GM19324 (cell line): ENCODE measurements at regions not wholly inside any gene's neighbourhood (a gene's known extent, or its start where the extent isn't known, plus 50 kb on each side); places are given as distances from the start of the nearest gene placed in this dataset.

Experiments used
- ATAC-seq: cut with Tn5 transposase; IDR thresholded peaks from one replicate; pipeline ENCODE4 v1.9.1; 2021; ENCODE audit warnings: mild to moderate bottlenecking, moderate library complexity; ENCODE audit not compliant: unreplicated experiment, low FRiP score

DNA sequence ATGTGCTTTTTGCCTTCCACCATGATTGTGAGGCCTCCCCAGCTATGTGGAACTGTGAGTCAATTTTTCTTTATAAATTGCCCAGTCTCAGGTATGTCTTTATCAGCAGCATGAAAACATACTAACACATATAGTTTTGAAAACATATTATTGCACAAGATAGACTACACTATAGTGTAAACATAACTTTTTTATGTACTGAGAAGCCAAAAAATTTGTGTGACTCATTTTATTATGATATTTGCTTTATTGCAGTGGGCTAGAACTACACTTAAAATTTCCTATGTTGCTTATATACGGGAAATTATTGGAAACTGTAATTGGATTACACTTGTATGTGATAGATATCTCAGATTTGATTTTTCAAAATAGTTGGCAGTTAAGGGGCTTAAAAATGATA lies 885.5 kb upstream of the FBXO33 start:
- ATAC-seq, result no peak

DNA sequence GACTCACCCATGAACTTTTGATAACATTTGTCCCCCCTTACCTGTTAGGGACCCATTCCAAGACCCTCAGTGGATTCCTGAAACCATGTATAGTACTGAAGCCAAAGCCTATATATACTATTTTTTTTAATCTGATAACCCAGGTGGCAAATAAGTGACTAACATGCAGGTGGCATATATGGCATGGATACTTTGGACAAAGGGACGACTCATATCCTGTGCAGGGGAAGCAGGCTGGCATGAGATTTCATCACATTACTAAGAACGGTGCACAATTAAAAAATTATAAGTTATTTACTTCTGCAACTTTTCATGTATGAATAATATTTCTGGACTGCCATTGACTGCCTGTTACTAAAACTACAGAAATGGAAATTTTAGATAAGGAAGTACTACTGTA lies 880.1 kb upstream of the FBXO33 start:
- ATAC-seq, result no peak

DNA sequence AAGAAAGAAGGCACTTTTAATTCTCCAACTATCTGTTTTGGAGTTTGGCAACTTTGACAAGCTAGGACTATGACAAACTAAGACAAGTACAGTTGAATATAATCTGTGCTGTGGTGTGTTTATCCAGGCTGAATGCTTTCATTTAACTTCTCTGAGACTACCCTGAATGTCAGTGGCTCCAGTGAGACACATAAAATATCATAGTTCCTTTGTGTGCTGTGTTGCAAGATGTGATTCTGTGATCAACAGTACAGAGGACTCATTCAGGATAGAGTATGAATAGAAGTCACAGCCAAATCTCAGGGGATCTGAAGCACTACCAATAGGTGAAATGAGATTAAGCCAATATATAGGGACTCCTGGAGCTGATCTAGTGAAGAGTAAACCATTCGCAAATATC lies 876.9 kb upstream of the FBXO33 start:
- no peak for ATAC-seq

DNA sequence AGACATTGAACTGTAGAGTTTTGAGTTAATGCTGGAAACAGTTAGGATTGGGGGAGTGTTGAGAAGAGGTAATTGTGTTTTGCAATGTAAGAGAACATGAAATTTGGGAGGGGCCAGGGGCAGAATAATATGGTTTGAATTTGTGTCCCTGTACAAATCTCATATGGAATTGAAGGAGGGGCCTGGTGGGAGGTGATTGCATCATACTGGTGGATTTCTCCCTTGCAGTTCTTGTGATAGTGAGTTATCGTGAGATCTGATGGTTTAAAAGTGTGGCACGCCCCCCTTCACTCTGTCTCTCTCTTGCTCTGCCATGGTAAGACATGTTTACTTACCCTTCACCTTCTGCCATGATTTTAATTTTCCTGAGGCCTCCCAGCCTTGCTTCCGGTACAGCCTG lies 876.0 kb upstream of the FBXO33 start:
- ATAC-seq, result no peak

DNA sequence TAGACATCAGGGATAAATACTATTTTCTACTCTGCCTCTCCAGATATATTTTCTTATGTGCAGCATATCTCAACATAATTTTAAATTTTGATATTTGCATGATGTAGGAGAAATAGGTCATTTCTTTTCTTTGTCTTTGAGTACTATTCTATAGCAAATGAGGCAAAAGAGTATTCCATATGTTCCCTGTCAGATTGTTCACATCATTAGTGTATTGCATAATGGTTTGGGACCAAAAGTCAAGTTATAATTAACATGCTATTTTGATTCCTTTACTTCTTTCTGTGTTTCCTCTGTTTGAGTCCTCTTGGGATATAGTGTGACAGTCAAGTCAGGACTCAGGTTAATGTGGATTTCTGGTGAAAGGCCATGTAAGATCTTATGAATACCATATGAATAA lies 864.6 kb upstream of the FBXO33 start:
- no peak for ATAC-seq

DNA sequence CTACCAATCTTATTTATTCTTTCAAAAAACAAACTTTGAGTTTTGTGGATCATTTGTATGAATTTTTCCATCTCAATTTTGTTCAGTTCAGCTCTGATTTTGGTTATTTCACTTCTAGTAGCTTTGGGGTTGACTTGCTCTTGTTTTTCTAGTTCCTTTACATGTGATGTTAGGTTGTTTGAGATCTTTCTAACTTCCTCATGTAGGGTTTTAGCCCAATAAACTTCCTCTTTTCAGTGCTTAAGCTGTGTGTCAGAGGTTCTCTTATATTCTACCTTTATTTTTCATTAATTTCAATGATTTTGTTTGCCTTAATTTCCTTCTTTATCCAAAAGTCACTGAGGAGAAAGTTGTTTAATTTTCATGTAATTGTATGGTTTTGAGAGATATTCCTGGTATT lies 860.4 kb upstream of the FBXO33 start:
- no peak for ATAC-seq

DNA sequence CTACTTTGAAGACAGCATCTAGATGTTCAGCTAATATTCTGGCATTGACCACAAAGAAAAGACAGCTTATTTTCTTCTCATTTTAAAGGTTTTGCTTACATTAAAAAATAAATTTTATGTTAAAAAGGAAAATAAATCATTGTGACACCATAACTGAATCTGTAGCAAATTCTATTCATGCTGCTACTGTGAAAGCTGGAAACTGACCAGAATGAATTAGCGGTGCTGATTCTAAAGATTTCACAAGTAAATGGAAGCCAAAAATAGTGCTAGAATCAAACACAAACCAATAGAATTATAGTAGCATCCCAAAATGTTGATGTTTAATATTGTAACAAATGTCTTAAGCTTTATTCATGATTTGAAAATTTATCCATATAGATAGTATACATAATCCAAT lies 850.0 kb upstream of the FBXO33 start:
- ATAC-seq, result no peak

DNA sequence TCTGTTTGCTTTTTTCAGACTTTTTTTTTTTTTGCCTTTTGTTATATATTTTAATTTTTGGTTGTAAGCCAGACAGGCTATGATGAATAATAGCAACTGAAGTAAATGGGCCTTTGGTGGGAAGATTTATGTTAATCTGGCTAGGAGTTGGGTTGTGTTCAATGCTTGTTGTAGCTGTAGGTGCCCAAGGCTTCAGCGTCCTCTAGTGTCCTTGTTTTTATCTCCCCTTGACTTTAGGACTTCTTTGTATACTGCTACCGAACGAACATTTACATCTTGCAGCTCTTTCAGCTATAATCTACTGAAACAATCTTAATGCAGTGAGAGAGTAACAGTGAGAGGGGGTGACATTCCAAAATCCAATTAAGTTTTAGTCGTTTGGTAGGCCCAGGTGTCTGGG lies 848.4 kb upstream of the FBXO33 start:
- ATAC-seq, result no peak

DNA sequence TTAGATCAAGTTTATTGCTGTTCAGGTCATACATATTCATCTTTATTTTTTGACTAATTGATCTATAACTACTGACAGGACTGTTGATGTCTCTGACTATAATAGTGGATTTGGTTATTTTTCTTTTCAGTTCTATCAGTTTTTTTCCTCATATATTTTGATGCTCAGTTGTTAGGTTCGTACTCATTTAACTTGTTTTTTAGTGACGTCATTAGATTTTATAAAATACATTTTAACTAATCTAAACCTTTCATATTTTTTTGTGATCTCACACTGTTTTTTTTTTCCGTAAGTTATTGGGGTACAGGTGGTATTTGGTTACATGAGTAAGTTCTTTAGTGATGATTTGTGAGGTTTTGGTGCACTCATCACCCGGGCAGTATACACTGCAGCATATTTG lies 841.2 kb upstream of the FBXO33 start:
- ATAC-seq, result no peak

DNA sequence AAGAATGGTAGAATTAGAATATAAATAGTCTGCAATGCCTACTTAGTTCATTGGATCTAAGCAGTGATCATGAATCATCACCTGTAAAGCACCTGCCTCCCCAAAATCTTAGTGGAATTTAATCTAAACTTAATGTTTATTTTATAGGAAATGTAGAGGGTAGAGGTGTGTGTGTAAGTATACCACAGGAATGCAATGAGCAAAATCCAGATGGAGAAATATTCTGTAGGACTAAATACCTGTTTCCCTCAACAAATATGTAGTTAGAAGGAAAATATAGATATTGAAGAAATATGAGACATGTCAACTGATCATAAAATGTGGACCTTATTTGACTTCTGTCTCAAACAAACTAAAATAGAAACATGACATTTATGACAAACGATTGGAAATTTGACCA lies 839.2 kb upstream of the FBXO33 start:
- no peak for ATAC-seq

DNA sequence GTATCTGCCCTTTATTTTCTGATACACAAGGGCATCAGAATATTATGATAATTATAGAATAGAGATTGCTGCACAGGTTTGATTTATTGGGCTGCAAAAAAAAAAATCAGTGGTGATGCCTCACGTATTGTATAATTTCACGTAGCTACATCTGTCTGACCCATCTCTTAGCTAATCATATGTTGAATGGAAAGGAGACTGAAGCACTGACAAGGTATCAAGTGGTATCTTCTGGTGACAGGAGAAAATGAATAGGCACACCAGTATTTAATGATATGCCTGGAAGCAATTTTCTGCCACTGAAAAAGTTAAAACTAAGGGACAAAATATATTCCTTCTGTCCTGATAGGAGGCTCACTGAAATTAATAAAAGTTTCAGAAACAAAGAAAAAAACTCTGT lies 837.2 kb upstream of the FBXO33 start:
- no peak for ATAC-seq

DNA sequence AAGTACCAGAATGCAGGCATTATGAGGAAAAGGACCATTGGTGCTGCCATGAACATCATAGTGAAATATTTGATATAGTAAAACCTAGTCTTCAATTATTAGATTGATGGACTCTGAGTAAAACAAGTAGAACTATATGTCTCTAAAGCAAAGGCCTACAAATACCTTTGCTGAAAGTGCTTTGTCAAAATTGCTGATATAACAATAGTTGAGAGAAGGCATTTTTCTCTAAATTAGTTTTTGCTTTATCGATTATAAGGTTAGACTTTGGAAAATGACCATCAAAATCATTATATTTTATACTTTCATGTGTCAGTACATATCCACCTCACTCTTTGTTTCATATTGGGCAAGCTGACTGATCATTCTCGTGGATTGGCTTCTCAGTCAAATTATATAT lies 836.0 kb upstream of the FBXO33 start:
- ATAC-seq, result no peak

DNA sequence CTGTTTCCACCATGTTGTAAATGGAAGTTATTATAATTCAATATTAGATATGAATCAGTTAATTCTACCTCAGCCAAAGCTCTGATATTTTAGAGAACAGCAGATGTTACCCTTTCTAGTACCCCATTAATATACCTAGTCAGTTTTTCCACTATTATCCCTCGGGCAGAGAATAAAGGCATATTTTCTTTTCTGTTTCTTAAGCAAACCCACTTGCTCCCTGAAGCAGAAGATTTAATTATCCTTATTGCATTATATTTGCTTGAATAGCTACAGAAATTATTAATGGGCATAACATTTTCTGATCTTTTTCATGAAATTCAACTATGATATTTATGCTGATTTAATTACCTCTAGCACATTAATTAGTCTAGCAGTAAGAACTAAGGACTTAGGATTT lies 832.9 kb upstream of the FBXO33 start:
- no peak for ATAC-seq

DNA sequence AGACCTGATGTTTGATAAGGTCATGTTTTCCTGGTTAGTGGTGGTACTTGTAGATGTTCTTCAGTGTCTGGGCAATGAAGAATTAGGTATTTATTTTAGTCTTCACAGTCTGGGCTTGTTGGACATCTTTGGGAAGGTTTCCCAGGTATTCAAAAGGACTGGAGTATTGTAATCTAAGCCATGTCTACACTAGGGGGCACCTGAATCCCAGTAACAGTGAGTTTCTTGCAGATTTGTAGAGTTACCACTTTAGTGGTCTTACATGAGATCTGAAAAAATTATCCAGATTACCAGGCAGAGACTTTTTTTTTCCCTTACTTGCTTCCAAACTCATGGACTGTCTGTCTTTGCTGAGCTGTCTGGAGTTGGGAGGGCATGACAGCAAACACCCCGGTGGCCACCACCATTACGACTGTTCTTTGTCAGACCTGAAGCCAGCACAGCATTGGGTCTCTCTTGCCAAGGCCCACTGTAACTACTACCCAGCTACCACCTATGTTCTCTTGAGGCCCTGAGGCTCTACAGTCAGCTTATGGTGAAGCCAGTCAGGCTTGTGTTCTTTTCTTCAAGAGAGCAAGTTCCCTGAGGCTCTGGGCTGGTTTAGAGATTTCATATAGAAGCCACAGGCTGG lies 820.7 kb upstream of the FBXO33 start:
- ATAC-seq, result no peak

DNA sequence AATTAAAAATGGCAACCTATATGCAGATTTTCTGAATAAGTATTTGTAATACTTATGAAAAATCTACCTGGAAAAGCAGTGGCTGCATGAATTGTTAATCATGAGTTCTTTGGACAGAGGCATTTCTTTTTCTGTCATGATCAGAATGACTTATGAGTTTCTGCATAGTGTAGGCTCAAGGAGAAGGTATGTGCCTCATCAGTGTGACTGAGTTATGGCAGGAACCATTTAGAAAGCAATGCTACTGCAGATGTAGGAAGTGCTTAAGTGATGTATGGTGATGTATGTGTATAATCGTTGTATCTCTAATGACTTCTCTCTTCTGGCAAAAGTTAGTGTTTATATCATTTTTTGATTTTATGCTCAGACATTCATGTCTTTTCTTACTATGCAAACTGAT lies 816.4 kb upstream of the FBXO33 start:
- no peak for ATAC-seq

DNA sequence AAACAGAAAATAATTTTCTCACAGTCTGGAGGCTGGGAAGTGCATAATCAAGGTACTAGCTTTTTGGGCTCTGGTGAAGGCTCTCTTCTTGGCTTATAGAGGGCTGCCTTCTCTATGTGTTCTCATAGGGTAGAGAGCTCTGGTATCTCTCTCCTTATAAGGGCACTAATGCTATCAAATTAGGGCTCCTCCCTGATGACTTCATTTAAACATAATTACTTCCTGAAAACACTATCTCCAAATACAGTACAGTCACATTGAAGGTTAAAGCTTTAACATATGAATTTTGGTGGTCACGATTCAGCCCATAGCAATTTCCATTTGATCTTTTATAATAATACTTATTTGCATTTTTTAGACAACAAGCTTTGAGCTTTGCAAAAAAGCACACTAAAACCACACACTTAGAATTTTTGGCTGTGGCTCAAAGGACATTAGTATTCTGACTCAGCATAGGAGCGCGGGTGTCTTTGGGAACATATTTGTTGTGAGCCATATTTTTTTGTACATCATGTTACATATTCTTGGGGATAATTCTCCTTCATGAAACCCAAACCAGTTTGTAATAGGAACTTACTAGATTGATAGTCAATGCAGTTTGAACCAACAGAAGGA lies 808.1 kb upstream of the FBXO33 start:
- ATAC-seq, result no peak

DNA sequence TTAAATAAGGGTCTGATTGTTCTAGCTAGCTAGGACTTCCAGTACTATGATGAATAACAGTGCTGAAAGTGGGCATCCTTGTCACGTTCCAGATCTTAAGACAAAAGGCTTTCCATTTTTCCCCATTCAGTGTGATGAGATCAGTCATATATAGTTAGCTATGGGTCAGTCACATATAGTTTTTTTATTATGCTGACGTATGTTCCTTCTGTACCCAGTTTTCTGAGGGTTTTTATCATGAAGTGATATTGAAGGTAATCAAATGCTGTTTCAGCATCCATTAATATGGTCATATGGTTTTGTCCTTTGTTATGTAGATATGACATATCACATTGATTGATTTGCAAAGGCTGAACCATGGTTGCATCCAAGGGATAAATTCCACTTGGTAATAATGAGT lies 800.1 kb upstream of the FBXO33 start:
- no peak for ATAC-seq

DNA sequence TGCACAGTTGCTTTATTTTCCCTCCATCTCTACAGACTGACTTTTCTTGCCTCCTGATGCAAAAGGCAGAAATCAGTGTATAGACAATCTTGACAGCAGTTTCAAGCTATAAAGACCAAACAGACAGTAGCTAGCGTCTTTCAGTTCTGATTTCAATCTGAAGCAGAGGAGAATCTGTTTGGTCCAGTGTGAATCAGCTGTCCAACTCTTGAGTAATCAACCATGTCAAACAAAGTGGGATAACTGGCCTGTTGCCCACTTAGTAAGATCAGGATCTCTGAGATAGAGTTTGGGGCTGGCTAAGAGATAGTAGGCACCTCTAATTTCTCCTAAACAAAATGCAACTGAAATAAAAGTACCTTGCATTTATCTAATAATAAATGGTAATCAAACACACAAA lies 797.4 kb upstream of the FBXO33 start:
- ATAC-seq, result no peak

DNA sequence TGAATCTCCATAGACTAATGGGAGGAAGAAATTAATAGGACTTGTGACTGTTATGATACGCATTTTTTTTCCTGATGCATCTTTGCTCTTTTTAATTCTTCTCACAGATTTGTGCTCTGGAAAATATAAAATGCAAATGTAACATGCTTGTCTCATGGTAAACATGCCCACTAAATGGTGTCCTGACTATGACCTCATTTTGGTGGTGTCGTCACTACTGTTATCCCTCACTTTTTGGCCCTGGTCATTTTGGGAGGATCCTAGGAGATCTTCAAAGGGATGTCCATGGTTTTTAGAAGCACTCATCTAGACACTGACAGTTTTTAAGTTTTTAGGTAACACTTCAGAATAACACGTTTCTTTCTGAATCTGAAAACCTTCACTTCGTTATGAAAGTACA lies 790.8 kb upstream of the FBXO33 start:
- no peak for ATAC-seq

DNA sequence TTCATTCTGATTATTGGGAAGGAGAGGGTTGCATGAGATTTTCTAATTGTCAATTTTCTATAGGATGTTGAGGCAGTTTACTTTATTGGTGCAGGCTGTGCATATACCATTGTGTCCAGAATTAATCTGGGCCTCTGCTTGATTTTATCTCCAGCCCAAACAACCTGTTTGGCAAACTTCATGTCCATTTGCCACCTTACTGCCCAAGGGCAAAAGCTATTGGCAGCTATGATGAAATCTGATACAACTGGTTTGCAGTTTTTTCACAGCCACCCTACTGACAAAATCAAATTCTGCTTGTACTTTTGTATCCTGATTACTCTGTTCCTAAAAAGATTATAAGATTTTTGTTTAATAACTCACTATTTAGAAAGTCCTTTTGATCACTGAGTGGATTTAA lies 789.2 kb upstream of the FBXO33 start:
- no peak for ATAC-seq

DNA sequence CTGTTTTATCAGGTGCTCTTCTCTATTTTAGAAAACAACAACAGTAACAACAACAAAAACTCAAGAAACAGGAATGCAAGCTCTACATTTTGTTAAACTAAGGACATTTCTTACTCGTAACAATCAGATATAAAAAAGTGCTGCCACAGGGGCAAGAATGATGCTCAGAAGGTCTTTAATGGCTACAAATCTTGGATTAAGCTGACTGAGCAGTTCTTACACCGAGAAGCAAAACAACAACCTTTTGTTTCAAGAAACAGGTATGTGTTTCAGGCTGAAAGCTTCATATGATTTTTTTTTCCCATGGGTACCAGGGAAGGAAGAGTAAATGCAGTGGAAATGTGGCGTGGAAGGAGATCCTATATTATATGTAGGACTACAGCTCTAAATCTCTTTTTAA lies 786.8 kb upstream of the FBXO33 start:
- no peak for ATAC-seq

DNA sequence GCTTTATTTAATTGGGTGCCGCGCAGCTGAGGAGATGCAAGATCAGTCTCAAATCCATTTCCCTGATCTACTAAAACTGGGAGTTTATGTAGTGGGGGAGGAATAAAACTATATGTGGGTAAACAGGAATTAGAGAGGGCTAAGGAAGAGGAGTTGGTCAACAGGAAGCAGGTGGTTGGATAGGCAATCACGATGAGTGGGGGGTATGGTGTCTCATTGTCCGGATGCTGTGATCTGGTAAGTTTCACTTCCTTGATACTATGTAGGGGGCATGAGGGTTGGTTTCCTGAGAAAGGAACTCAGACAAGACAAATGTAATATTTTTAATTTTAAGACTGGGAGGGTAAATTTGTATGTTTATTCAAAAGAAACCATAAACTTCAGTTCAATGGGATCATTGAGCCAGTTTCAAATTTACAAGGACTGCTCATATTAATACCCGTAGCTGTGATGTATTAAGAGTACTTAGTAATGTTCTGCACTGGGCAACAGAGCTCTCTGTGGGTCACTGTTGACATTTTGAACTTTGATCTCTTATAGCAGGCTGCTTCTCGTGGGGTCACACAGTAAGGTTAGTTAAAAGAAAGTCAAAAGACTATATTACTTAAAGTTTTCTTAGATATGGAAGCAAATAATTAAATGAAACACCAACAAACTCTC lies 786.2 kb upstream of the FBXO33 start:
- no peak for ATAC-seq
